Heart right ventricle (tissue), 16 donors: ENCODE measurements at regions not wholly inside any gene's neighbourhood (a gene's known extent, or its start where the extent isn't known, plus 50 kb on each side); places are given as distances from the start of the nearest gene placed in this dataset.

Experiments used
- ATAC-seq, 8 donors: fragments of 200-7000 bp; cut with Tn5 transposase; one replicate each; pipeline ENCODE4 v1.9.1; 2020; ENCODE audit warnings: mild to moderate bottlenecking in 8 of 8, moderate library complexity in 8 of 8, moderate number of reproducible peaks in 1 of 8
- DNase-seq, 2 donors: peaks; one replicate each; pipeline ENCODE4 v3.0.0-alpha.2; 2020
- H3K27ac ChIP-seq, 10 donors: fragments of 200-600 bp; sonication (generic) in 2 of 10; one replicate each; pipeline versions ENCODE4 v1.5.0 to v1.8.0; 2020 to 2022; ENCODE audit warnings: mild to moderate bottlenecking in 3 of 10
- H3K27me3 ChIP-seq, 7 donors: fragments of 200-600 bp; one replicate each; pipeline ENCODE4 v1.8.0; 2021 to 2022; ENCODE audit warnings: mild to moderate bottlenecking in 2 of 7
- H3K36me3 ChIP-seq, 9 donors: fragments of 200-600 bp; sonication (generic) in 1 of 9; one replicate each; pipeline versions ENCODE4 v1.5.0 to v1.8.0; 2020 to 2022; ENCODE audit warnings: mild to moderate bottlenecking in 2 of 9
- H3K4me1 ChIP-seq, 9 donors: fragments of 200-600 bp; sonication (generic) in 1 of 9; one replicate each; pipeline versions ENCODE4 v1.5.0 to v1.8.0; 2020 to 2022; ENCODE audit warnings: mild to moderate bottlenecking in 4 of 9
- H3K4me3 ChIP-seq, 10 donors: fragments of 200-600 bp; sonication (generic) in 2 of 10; one replicate each; pipeline versions ENCODE4 v1.5.0 to v1.8.0; 2020 to 2022; ENCODE audit warnings: mild to moderate bottlenecking in 7 of 10, moderate library complexity in 2 of 10
- H3K9me3 ChIP-seq, 11 donors: fragments of 200-600 bp in 10 of 11; sonication (generic) in 2 of 11; one replicate each; pipeline versions ENCODE4 v1.5.0 to v1.8.0; 2013 to 2022; ENCODE audit warnings: mild to moderate bottlenecking in 2 of 11, control low read depth in 1 of 11, moderate library complexity in 1 of 11
- CTCF ChIP-seq, 9 donors: fragments of 200-600 bp; sonication (generic) in 2 of 9; IDR thresholded peaks; one replicate each; pipeline versions ENCODE4 v1.5.0 to v1.8.0; 2021 to 2022; ENCODE audit warnings: antibody characterized with exemption in 9 of 9, mild to moderate bottlenecking in 5 of 9, moderate library complexity in 1 of 9
- WGBS, 2 donors: extraction: QIAGEN DNeasy Blood & Tissue Kit; methylation state at CpG; one replicate each; pipeline ENCODE4 v1.1.7; 2013; ENCODE audit warnings: inconsistent platforms in 1 of 2; 5-methylcytosine and 5-hydroxymethylcytosine counted together
- intact Hi-C, 10 donors: fragments of 100-400 bp; cut with DNase I; formaldehyde crosslinking; loops; one replicate each; pipeline versions ENCODE4 v1.11.1 to v1.14.2; 2022
- donor health status: Arrhythmogenic right ventricular cardiomyopathy.
- donor health status: ischemic (EF 13 %, LVEDD 7.1; RV severe dilation, severe dysfunction).
- donor health status: healthy with polysubstance abuse.
- donor health status: DM: no; HTN: yes; CAD: no.
- donor health status: DM: no; HTN: no; CAD: no.
- donor health status: ischemic (EF 25% LVEDD 6.9; RV normal size, moderate dysfunction).
- donor health status: ischemic (EF 25% LVEDD 5.7; RV mildly dilated, moderate dysfunction).
- donor health status: healthy.
- donor health status: DM: yes; HTN: yes; CAD: no.
- donor health status: Ischemic cardiomyopathy.
- donor health status: ischemic (EF 35%, LVEDD 5.7; RV mildly dilated, moderate dysfunction).
- donor health status: nonischemic (EF 11% LVEDD 7.7; RV severe dilation, severe dysfunction).
- donor health status: DM: yes; HTN: yes; CAD: no.
- donor health status: PGD.
- donor health status: ischemic (EF 29% LVEDD 5.4; RV normal size, mild dysfunction).
- donor health status: nonischemic (EF 23%, LVEDD 6.1; RV moderate dilation, normal function).

- 62 to 67% methylated on average over 4 of the region's 4 CpGs for WGBS, 2 donors
- no peak overlapping the region for H3K27ac ChIP-seq
- intact Hi-C loops = no loop called here
Measured at GRCh38 chr9:85213650-85214607, 527.8 kb downstream of the AGTPBP1 start.

DNA sequence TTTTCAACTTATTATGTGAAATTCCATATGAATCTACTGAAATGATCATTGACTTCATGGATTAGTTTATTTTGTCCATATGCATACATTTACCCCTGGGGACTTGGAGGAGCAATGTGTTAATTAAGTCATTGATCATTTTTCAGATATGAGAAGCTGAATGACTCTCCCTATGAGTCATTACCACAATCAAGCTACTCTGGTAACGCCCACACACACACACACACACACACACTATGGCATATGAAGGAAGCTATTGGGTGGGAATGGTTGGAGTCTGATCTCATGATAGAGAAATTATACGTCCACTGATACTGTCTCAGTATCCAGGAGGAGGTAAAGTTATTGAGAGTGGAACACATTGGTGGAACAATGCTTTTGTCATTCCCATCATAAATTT lies 528.9 kb downstream of the AGTPBP1 start:
- intact Hi-C loops = no loop called here
- 48 to 55% methylated on average over 2 of the region's 2 CpGs for WGBS, 2 donors
- ATAC-seq = no peak
- H3K4me3 ChIP-seq = no peak overlapping the region
- H3K27me3 ChIP-seq = peaks cover 0 to 8% (median 0%) of the 10 kb centered on the region in 7 donors
- no peak for DNase-seq
- no peak overlapping the region for H3K27ac ChIP-seq
- TF ChIP-seq CTCF (IDR thresholded peaks at IDR 0.05) = no peak
- no peaks in the 10 kb centered on the region for H3K9me3 ChIP-seq
- H3K4me1 ChIP-seq = no peaks in the 10 kb centered on the region
- H3K36me3 ChIP-seq = no peaks in the 10 kb centered on the region

More at GRCh38 chr9:85213650-85214607, 527.8 kb downstream of the AGTPBP1 start:
- H3K4me1 ChIP-seq = no peaks in the 10 kb centered on the region
- DNase-seq = no peak
- no peaks in the 10 kb centered on the region for H3K36me3 ChIP-seq
- no peak overlapping the region for H3K4me3 ChIP-seq
- no peak for TF ChIP-seq CTCF (IDR thresholded peaks at IDR 0.05)
- no peak for ATAC-seq
- H3K27me3 ChIP-seq = peaks cover 0 to 7% (median 0%) of the 10 kb centered on the region in 7 donors
- H3K9me3 ChIP-seq = no peaks in the 10 kb centered on the region

- Histone ChIP-seq H3K4me3 (no peak overlapping the region), H3K9me3 (no peaks in the 10 kb centered on the region), H3K27ac (no peak overlapping the region), H3K4me1 (no peaks in the 10 kb centered on the region), H3K36me3 (no peaks in the 10 kb centered on the region), H3K27me3 (peaks cover 0 to 8% (median 0%) of the 10 kb centered on the region in 7 donors)
- DNase-seq (no peak), ATAC-seq (no peak)
- intact Hi-C loops = no loop called here
- WGBS, 2 donors = 54 to 56% methylated on average over 4 of the region's 4 CpGs
- TF ChIP-seq CTCF (IDR thresholded peaks at IDR 0.05) = no peak
Measured at GRCh38 chr9:85212209-85212608, 529.5 kb downstream of the AGTPBP1 start.

DNA sequence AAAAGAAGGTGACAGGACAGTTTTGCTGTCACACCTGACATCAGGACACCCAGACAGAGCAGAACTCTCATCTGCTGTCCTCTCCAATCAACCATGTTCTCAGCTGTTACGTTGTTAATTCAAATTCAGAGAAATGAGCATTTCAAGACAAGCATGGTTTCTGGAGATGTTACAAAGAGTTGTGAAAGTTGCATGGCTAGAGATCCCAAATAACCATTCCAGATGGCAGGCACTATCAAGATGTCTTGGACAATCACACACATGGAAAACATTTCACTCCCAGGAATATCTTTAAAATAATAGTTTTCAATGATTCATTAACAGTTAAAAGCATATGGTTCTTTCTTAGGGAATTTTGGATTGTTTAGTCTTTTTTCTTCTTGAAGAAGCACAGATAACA lies 533.1 kb downstream of the AGTPBP1 start:
- no peak for TF ChIP-seq CTCF (IDR thresholded peaks at IDR 0.05)
- 75 to 95% methylated on average over 1 of the region's 1 CpG for WGBS, 2 donors
- H3K27ac ChIP-seq = no peak overlapping the region
- no peaks in the 10 kb centered on the region for H3K36me3 ChIP-seq
- H3K4me3 ChIP-seq = no peak overlapping the region
- no peaks in the 10 kb centered on the region for H3K4me1 ChIP-seq
- ATAC-seq (no peak), DNase-seq (no peak)
- H3K27me3 ChIP-seq = peaks cover 0 to 8% (median 0%) of the 10 kb centered on the region in 7 donors
- intact Hi-C loops = no loop called here
- no peaks in the 10 kb centered on the region for H3K9me3 ChIP-seq
